K562 (cell line): ENCODE measurements at regions not wholly inside any gene's neighbourhood (a gene's known extent, or its start where the extent isn't known, plus 50 kb on each side); places are given as distances from the start of the nearest gene placed in this dataset.

Experiments used
- ATAC-seq: fragments of 200-7000 bp; cut with Tn5 transposase; 3 replicates; pipeline ENCODE4 v1.9.1; 2020; ENCODE audit warnings: moderate library complexity
- BruUV-seq: library from RNA; stranded (reverse); fragments of 400-500 nt; replicated peaks from 2 replicates; lab custom pipeline; 2021; lab: Mats Ljungman, UMichigan
- CTCF ChIA-PET: fragments of 300-600 bp; formaldehyde crosslinking; extraction: SDS; loops from one replicate; lab custom pipeline; 2021; ENCODE audit warnings: low intra/inter-chr PET ratio; lab: Yijun Ruan, JAX
- POLR2A ChIA-PET: fragments of 300-600, 350-650 bp; sonication (Branson Sonifier 250); formaldehyde crosslinking; extraction: SDS; loops from one replicate; lab custom pipeline; 2021; ENCODE audit warnings: antibody characterized with exemption, inconsistent platforms; lab: Yijun Ruan, JAX
- DNase-seq, 4 experiments: peaks; one replicate each; pipeline versions ENCODE4 v3.0.0 to v3.0.0-alpha.2; 2011 to 2018; ENCODE audit warnings: low spot score in 3 of 4, mixed read lengths in 3 of 4; ENCODE audit errors: extremely low read depth in 1 of 4
- FAIRE-seq: peaks from 2 replicates; lab custom pipeline; 2011; peaks lifted over from hg19 to GRCh38; lab: Jason Lieb, UNC
- H2AFZ ChIP-seq: 2 replicates; pipeline ENCODE4 v1.6.0; 2011; ENCODE audit warnings: low read depth, low read length, control low read depth, inconsistent platforms
- H3K27ac ChIP-seq: fragments of 200-600 bp; 3 replicates; pipeline ENCODE4 v1.8.0; 2011; ENCODE audit warnings: low read depth, mild to moderate bottlenecking, control low read depth, inconsistent platforms, low read length, moderate library complexity, mixed read lengths; ENCODE audit errors: extremely low read depth
- H3K27me3 ChIP-seq, 2 experiments: fragments of 300-600 bp in 1 of 2; 2 replicates in 1 of 2; 3 replicates in 1 of 2; pipeline versions ENCODE4 v1.6.0 to v1.8.0; 2011; ENCODE audit warnings: inconsistent platforms in 2 of 2, low read length in 2 of 2, mild to moderate bottlenecking in 1 of 2, mixed read lengths in 1 of 2, moderate library complexity in 1 of 2; ENCODE audit not compliant: control insufficient read depth in 2 of 2, insufficient read depth in 2 of 2
- H3K36me3 ChIP-seq: fragments of 300-600 bp; 3 replicates; pipeline ENCODE4 v1.8.0; 2011; ENCODE audit warnings: mild to moderate bottlenecking, low read length, inconsistent platforms; ENCODE audit not compliant: control insufficient read depth, insufficient read depth
- H3K4me1 ChIP-seq, 2 experiments: fragments of 200-600 bp in 1 of 2; replicated peaks in 1 of 2; 2 replicates in 1 of 2; 3 replicates in 1 of 2; pipeline versions ENCODE4 v1.5.1 to v1.8.0; 2011; ENCODE audit warnings: inconsistent platforms in 2 of 2, low read length in 2 of 2, mild to moderate bottlenecking in 1 of 2, mixed read lengths in 1 of 2, moderate library complexity in 1 of 2; ENCODE audit not compliant: control insufficient read depth in 2 of 2, insufficient read depth in 2 of 2
- H3K4me2 ChIP-seq: 2 replicates; pipeline ENCODE4 v1.6.1; 2011; ENCODE audit warnings: low read length, control low read depth, inconsistent platforms, mixed read lengths; ENCODE audit not compliant: insufficient read depth
- H3K4me3 ChIP-seq: fragments of 200-600 bp; sonication (generic), shearing (Covaris generic); 2 replicates; pipeline ENCODE4 v1.5.1; 2016; ENCODE audit warnings: control low read depth, inconsistent platforms
- H3K79me2 ChIP-seq: fragments of 200-600 bp; 3 replicates; pipeline ENCODE4 v1.8.0; 2011; ENCODE audit warnings: low read length, inconsistent platforms; ENCODE audit not compliant: control insufficient read depth, insufficient read depth
- H3K9ac ChIP-seq, 2 experiments: 2 replicates each; pipeline versions ENCODE4 v1.6.0 to v1.6.1; 2011; ENCODE audit warnings: low read depth in 2 of 2, low read length in 2 of 2, control low read depth in 1 of 2, inconsistent platforms in 1 of 2, mild to moderate bottlenecking in 1 of 2, mixed read lengths in 1 of 2; ENCODE audit not compliant: insufficient read depth in 1 of 2
- H3K9me1 ChIP-seq: one replicate; pipeline ENCODE4 v1.6.0; 2011; ENCODE audit warnings: inconsistent platforms, mild to moderate bottlenecking, low read length, moderate library complexity; ENCODE audit not compliant: control insufficient read depth, insufficient read depth
- H3K9me3 ChIP-seq: replicated peaks from 2 replicates; pipeline ENCODE4 v1.5.1; 2011; ENCODE audit warnings: low read depth, low read length, inconsistent platforms; ENCODE audit not compliant: control insufficient read depth, insufficient read depth
- H4K20me1 ChIP-seq: replicated peaks from 2 replicates; pipeline ENCODE4 v1.6.1; 2011; ENCODE audit warnings: low read length, inconsistent platforms, mixed read lengths; ENCODE audit not compliant: control insufficient read depth, insufficient read depth
- CBX5 ChIP-seq: IDR thresholded peaks from 2 replicates; pipeline ENCODE4 v1.6.1; 2014; ENCODE audit warnings: low read depth, borderline replicate concordance
- ETV5 ChIP-seq: sonication (generic); formaldehyde crosslinking; IDR thresholded peaks from 2 replicates; pipeline ENCODE4 v1.4.0; 2020; ENCODE audit warnings: low read depth, mild to moderate bottlenecking, missing genetic modification reagents
- HDGF ChIP-seq: fragments of 450-650 bp; IDR thresholded peaks from 2 replicates; pipeline ENCODE4 v1.6.1; 2016
- HSF4 ChIP-seq: fragments of 250-450 bp; sonication (Bioruptor Pico); IDR thresholded peaks from 2 replicates; pipeline ENCODE4 v2.1.2; 2022; ENCODE audit warnings: mild to moderate bottlenecking, moderate library complexity, borderline replicate concordance
- MCM7 ChIP-seq, 2 experiments: fragments of 450-650 bp; IDR thresholded peaks; 2 replicates each; pipeline ENCODE4 v1.6.1; 2016 to 2018
- NBN ChIP-seq: fragments of 450-650 bp; IDR thresholded peaks from 2 replicates; pipeline ENCODE4 v1.6.1; 2016; ENCODE audit warnings: low read depth, mild to moderate bottlenecking
- NFXL1 ChIP-seq: fragments of 450-650 bp; formaldehyde crosslinking; IDR thresholded peaks from 2 replicates; pipeline ENCODE4 v1.4.0; 2021; ENCODE audit warnings: mild to moderate bottlenecking
- NFYB ChIP-seq: IDR thresholded peaks from 2 replicates; pipeline ENCODE4 v1.6.1; 2011; ENCODE audit warnings: mild to moderate bottlenecking, moderate library complexity; ENCODE audit not compliant: insufficient read length; ENCODE audit errors: extremely low read depth
- SUPT5H ChIP-seq: fragments of 450-650 bp; IDR thresholded peaks from 2 replicates; pipeline ENCODE4 v1.6.1; 2016
- WGBS: fragments of 100-300 bp; shearing (Covaris generic); methylation state at CpG from one replicate; pipeline ENCODE4 v1.1.6; 2016; ENCODE audit warnings: low coverage, mixed read lengths; ENCODE audit not compliant: insufficient coverage; ENCODE audit errors: missing lambda C conversion rate; 5-methylcytosine and 5-hydroxymethylcytosine counted together
- in situ Hi-C: fragments of 300-500 bp; cut with MboI; formaldehyde crosslinking; loops from 4 replicates; pipeline ENCODE4 v1.15.0; 2018; ENCODE audit warnings: inconsistent platforms, mixed read lengths
- intact Hi-C: fragments of 100-400 bp; cut with micrococcal nuclease; formaldehyde crosslinking; loops from 2 replicates; pipeline ENCODE4 v1.14.2; 2022
- TF ChIP-seq, protein P1 (sequence below): fragments of 450-650 bp; conservative IDR thresholded peaks from 2 replicates; pipeline ENCODE4 v1.6.1; 2016; ENCODE audit warnings: missing genetic modification characterization, low read depth, mild to moderate bottlenecking, control low read depth, missing compliant biosample characterization
- TF ChIP-seq, protein P2 (sequence below), 2 experiments: IDR thresholded peaks in 1 of 2; conservative IDR thresholded peaks in 1 of 2; 2 replicates each; pipeline ENCODE4 v1.6.1; 2016; ENCODE audit warnings: low read depth in 2 of 2, mild to moderate bottlenecking in 1 of 2, missing compliant biosample characterization in 1 of 2, missing genetic modification characterization in 1 of 2, moderate library complexity in 1 of 2
- TF ChIP-seq, protein P3 (sequence below), 2 experiments: fragments of 450-650 bp; formaldehyde crosslinking in 1 of 2; IDR thresholded peaks; 2 replicates each; pipeline versions ENCODE4 v1.4.0 to v1.6.1; 2014 to 2020; ENCODE audit warnings: mild to moderate bottlenecking in 2 of 2, borderline replicate concordance in 1 of 2, low read depth in 1 of 2

DNA sequence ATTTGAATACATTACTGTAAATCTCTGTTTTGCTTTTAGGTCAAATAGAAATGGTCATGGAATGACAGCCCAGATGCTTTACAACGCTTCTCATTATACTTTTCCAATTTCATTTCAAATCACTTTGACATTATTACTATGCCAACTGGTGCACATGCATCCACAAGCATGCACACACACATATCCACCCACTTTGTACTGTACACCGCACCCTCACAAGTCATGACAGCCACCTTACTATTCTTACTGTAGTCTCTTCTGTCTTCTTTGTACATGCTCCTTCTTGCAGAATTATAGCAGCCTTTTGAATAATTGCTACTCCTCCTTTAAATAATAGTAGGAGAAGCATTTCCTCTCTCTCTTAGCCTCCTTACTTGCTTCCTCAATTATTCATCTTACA, 1361.4 kb downstream of the ROBO1 start:
- Histone ChIP-seq H3K27ac (no peak overlapping the region), H3K9me3 (no peaks in the 10 kb centered on the region), H4K20me1 (no peaks in the 10 kb centered on the region), H3K4me3 (no peak overlapping the region), H3K9me1 (no peaks in the 10 kb centered on the region), H3K4me1 (no peaks in the 10 kb centered on the region), H3K9ac (no peak overlapping the region), H3K79me2 (no peaks in the 10 kb centered on the region), H3K27me3 (no peaks in the 10 kb centered on the region), H3K36me3 (no peaks in the 10 kb centered on the region), H3K4me2 (no peak overlapping the region), H2AFZ (no peak overlapping the region)
- DNase-seq = no peak
- WGBS = 0% methylated on average over 2 of the region's 2 CpGs
- intact Hi-C loops (no loop called here), in situ Hi-C loops (no loop called here)
- no TSS peak for BruUV-seq
- no peak for ATAC-seq
- no peak for FAIRE-seq
- CTCF ChIA-PET = no interaction called here
- POLR2A ChIA-PET = no interaction called here
- TF ChIP-seq MCM7 (IDR thresholded peaks at IDR 0.05) (no peak), SUPT5H (no peak), ETV5 (CRISPR knock-in tag) (no peak), HSF4 (CRISPR knock-in tag) (no peak), CBX5 (no peak), NFYB (no peak), HDGF (no peak), NFXL1 (CRISPR knock-in tag) (no peak), NBN (no peak)
- TF ChIP-seq, protein P1, sequence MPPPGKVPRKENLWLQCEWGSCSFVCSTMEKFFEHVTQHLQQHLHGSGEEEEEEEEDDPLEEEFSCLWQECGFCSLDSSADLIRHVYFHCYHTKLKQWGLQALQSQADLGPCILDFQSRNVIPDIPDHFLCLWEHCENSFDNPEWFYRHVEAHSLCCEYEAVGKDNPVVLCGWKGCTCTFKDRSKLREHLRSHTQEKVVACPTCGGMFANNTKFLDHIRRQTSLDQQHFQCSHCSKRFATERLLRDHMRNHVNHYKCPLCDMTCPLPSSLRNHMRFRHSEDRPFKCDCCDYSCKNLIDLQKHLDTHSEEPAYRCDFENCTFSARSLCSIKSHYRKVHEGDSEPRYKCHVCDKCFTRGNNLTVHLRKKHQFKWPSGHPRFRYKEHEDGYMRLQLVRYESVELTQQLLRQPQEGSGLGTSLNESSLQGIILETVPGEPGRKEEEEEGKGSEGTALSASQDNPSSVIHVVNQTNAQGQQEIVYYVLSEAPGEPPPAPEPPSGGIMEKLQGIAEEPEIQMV (tag) = no peak
- TF ChIP-seq, protein P2, sequence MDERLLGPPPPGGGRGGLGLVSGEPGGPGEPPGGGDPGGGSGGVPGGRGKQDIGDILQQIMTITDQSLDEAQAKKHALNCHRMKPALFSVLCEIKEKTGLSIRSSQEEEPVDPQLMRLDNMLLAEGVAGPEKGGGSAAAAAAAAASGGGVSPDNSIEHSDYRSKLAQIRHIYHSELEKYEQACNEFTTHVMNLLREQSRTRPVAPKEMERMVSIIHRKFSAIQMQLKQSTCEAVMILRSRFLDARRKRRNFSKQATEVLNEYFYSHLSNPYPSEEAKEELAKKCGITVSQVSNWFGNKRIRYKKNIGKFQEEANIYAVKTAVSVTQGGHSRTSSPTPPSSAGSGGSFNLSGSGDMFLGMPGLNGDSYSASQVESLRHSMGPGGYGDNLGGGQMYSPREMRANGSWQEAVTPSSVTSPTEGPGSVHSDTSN (CRISPR knock-in tag; IDR thresholded peaks at IDR 0.05; ENCODE audit: low read depth) = no peak
- TF ChIP-seq, protein P2 (tag; conservative IDR thresholded peaks at IDR 0.05; ENCODE audit: low read depth) = no peak
- TF ChIP-seq, protein P3, sequence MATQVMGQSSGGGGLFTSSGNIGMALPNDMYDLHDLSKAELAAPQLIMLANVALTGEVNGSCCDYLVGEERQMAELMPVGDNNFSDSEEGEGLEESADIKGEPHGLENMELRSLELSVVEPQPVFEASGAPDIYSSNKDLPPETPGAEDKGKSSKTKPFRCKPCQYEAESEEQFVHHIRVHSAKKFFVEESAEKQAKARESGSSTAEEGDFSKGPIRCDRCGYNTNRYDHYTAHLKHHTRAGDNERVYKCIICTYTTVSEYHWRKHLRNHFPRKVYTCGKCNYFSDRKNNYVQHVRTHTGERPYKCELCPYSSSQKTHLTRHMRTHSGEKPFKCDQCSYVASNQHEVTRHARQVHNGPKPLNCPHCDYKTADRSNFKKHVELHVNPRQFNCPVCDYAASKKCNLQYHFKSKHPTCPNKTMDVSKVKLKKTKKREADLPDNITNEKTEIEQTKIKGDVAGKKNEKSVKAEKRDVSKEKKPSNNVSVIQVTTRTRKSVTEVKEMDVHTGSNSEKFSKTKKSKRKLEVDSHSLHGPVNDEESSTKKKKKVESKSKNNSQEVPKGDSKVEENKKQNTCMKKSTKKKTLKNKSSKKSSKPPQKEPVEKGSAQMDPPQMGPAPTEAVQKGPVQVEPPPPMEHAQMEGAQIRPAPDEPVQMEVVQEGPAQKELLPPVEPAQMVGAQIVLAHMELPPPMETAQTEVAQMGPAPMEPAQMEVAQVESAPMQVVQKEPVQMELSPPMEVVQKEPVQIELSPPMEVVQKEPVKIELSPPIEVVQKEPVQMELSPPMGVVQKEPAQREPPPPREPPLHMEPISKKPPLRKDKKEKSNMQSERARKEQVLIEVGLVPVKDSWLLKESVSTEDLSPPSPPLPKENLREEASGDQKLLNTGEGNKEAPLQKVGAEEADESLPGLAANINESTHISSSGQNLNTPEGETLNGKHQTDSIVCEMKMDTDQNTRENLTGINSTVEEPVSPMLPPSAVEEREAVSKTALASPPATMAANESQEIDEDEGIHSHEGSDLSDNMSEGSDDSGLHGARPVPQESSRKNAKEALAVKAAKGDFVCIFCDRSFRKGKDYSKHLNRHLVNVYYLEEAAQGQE (IDR thresholded peaks at IDR 0.05; ENCODE audit: borderline replicate concordance) = no peak
- TF ChIP-seq, protein P3 (CRISPR knock-in tag; IDR thresholded peaks at IDR 0.05; ENCODE audit: low read depth) = no peak
